ENCODE measurements at regions not wholly inside any gene's neighbourhood (a gene's known extent, or its start where the extent isn't known, plus 50 kb on each side); places are given as distances from the start of the nearest gene placed in this dataset.

- ATAC-seq (no peak), FAIRE-seq (no peak), DNase-seq (ENCODE audit: extremely low read depth in 1 of 4, low spot score in 3 of 4) (no peak)
- intact Hi-C loops (cut with micrococcal nuclease): no loop called here
- in situ Hi-C loops (cut with MboI): no loop called here
- ChIA-PET POLR2A (no interaction called here), CTCF (ENCODE audit: low intra/inter-chr PET ratio) (no interaction called here)
- H3K36me3 ChIP-seq (ENCODE audit: control insufficient read depth, insufficient read depth, low read length): no peaks in the 10 kb centered on the region
- peaks cover 0 to 7% of the 10 kb centered on the region in 2 experiments; a peak in 4 of 5 replicates for H3K27me3 ChIP-seq (ENCODE audit: control insufficient read depth in 2 of 2, insufficient read depth in 2 of 2, low read length in 2 of 2)
- no peak overlapping the region for H3K4me3 ChIP-seq
- H3K4me1 ChIP-seq (replicated peaks in 1 of 2; ENCODE audit: control insufficient read depth in 2 of 2, insufficient read depth in 2 of 2, low read length in 2 of 2): no peaks in the 10 kb centered on the region
- WGBS (ENCODE audit: insufficient coverage, low coverage, missing lambda C conversion rate): 0% methylated on average over 2 of the region's 2 CpGs
- H2AFZ ChIP-seq (ENCODE audit: low read depth, low read length): no peak overlapping the region
- TF ChIP-seq CBFB (CRISPR knock-in tag; IDR thresholded peaks at IDR 0.05) (no peak), CREM (IDR thresholded peaks at IDR 0.05; ENCODE audit: low read depth) (no peak), FOXP4 (CRISPR knock-in tag; IDR thresholded peaks at IDR 0.05; ENCODE audit: borderline replicate concordance) (no peak), ZNF263 (CRISPR knock-in tag; IDR thresholded peaks at IDR 0.05; ENCODE audit: borderline replicate concordance) (no peak), MECOM (CRISPR knock-in tag; IDR thresholded peaks at IDR 0.05) (no peak), HNRNPL (IDR thresholded peaks at IDR 0.05; ENCODE audit: low read depth, low read length) (no peak), ZNF253 (CRISPR knock-in tag; conservative IDR thresholded peaks at IDR 0.05) (no peak), CHCHD3 (CRISPR knock-in tag; IDR thresholded peaks at IDR 0.05) (no peak), PHF21A (IDR thresholded peaks at IDR 0.05; ENCODE audit: borderline replicate concordance, low read depth) (no peak), ZBTB9 (CRISPR knock-in tag; IDR thresholded peaks at IDR 0.05) (no peak), ZNF121 (CRISPR knock-in tag; conservative IDR thresholded peaks at IDR 0.05) (no peak)
- TF ChIP-seq, protein P1, sequence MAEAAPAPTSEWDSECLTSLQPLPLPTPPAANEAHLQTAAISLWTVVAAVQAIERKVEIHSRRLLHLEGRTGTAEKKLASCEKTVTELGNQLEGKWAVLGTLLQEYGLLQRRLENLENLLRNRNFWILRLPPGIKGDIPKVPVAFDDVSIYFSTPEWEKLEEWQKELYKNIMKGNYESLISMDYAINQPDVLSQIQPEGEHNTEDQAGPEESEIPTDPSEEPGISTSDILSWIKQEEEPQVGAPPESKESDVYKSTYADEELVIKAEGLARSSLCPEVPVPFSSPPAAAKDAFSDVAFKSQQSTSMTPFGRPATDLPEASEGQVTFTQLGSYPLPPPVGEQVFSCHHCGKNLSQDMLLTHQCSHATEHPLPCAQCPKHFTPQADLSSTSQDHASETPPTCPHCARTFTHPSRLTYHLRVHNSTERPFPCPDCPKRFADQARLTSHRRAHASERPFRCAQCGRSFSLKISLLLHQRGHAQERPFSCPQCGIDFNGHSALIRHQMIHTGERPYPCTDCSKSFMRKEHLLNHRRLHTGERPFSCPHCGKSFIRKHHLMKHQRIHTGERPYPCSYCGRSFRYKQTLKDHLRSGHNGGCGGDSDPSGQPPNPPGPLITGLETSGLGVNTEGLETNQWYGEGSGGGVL (CRISPR knock-in tag; IDR thresholded peaks at IDR 0.05): no peak
- H3K79me2 ChIP-seq (ENCODE audit: control insufficient read depth, insufficient read depth, low read length): no peaks in the 10 kb centered on the region
- no peaks in the 10 kb centered on the region for H4K20me1 ChIP-seq (replicated peaks; ENCODE audit: control insufficient read depth, insufficient read depth, low read length)
- H3K27ac ChIP-seq (ENCODE audit: extremely low read depth, low read depth, low read length): no peak overlapping the region
- no peak overlapping the region for H3K4me2 ChIP-seq (ENCODE audit: insufficient read depth, low read length)
- no TSS peak for BruUV-seq (replicated peaks)
- H3K9me3 ChIP-seq (replicated peaks; ENCODE audit: control insufficient read depth, insufficient read depth, low read depth, low read length): no peaks in the 10 kb centered on the region
- no peak overlapping the region for H3K9ac ChIP-seq (ENCODE audit: insufficient read depth in 1 of 2, low read depth in 2 of 2, low read length in 2 of 2)
- H3K9me1 ChIP-seq (ENCODE audit: control insufficient read depth, insufficient read depth, low read length): no peaks in the 10 kb centered on the region
Observed at GRCh38 chr9:86512929-86513328, 158.7 kb upstream of the TUT7 start.

Measured in K562 (cell line).